HG03060 (cell line): ENCODE measurements at regions not wholly inside any gene's neighbourhood (a gene's known extent, or its start where the extent isn't known, plus 50 kb on each side); places are given as distances from the start of the nearest gene placed in this dataset.
"Not testable (repeated sequence)": the region's sequence is repeated elsewhere in the genome, so short reads cannot be mapped to it uniquely, and the experiment has no call there.

Source experiments
- ATAC-seq: cut with Tn5 transposase; IDR thresholded peaks from one replicate; pipeline ENCODE4 v1.9.1; 2021; ENCODE audit warnings: low read depth, moderate number of reproducible peaks; ENCODE audit not compliant: unreplicated experiment

DNA sequence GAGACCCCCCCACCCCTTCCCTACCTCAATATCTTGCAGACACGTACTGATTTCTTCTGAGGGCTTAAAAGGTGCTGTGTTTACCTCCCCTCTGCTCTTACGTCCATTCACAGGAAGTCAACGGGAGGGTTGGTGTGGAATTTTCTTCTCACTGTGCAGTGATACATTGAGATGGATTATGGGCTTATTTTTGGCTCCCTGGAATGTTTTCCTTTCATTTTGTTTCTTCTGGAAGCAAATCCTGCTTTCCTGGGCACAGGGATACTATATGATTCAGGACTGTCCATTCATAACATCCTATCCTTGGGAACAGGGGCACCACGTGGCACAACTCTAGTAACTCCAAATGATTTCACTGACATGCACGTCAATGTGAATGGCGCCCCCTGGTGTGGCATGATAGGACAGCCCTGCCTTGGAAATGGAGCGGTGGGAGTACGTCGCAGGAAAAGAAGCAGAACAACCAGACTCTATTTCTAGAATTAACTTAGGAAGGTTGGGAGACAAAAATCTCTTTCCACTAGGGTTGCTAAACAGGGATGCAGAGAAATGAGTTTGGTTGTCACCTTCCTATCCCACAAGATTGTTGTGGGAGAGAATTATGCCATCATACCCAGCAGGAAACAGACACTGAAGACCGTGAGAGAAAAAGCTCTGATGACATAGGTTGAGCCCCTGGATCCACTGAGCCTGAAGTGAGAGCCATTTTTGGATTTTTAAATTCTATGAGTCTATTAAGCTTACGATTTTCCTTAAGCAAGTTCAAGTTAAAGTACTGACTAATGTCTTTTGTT is 146.5 kb upstream of the RAG2 start:
- no peak for ATAC-seq

DNA sequence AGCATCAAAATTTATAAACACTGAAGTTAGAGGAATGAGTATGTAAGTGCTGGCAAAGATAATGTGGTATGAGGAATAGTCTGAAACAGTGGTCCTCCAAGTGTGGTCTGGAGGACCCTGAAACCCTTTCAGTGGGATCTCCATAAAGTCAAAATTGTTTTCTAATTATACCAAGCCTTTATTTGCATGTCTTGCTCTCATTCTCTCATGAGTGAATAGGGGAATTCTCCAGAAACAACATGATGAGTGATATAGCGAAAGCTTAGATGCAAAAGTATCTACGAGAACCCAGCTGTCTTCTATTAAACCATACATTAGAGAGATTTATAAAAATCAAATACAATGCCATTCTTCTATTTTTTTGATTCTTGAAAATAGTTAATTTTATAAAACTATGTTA is 145.0 kb upstream of the RAG2 start:
- ATAC-seq, result peak; percentile 51

GRCh38 chr11:36741515-36741914 is 143.5 kb upstream of the RAG2 start:
- no peak for ATAC-seq

DNA sequence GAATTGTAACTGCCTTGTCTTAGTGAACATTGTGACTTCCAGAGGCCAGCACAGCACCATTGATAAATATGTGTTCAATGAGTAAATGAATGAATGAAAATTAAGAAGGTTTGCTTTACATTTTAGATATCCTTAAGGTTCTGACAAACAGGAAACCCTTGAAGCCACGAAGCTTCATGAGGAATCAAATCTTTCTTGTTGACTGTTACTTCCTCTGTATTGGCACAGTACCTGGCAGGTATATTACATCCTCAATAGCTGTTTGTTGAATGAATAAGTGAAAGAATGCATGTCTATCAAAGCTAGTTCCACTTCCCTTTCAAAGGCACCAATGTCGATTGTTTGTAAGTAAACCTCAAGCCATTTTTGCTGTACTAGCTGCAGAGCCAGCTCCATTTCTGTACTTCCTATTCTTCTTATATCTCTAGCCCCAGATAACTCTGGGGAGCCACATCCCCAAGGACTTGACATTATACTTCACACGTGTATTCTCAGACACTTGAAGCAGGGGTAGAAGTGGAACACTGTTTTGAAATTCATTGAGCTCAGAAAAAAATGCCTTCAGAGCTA is 140.3 kb upstream of the RAG2 start:
- ATAC-seq, result no peak

GRCh38 chr11:36736103-36736502 is 138.1 kb upstream of the RAG2 start:
- no peak for ATAC-seq

DNA sequence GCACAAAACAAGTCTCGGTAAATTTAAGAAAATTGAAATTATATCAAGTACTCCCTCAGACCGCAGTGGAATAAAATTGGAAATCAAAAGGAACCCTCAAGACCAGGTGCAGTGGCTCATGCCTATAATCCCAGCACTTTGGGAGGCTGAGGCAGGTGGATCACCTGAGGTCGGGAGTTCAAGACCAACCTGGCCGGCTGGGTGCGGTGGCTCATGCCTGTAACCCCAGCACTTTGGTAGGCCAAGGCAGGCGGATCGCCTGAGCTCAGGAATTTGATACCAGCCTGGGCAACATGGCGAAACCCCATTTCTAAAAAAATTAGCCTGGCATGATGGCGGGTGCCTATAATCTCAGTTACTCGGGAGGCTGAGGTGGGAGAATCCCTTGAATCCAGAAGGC is 135.7 kb upstream of the RAG2 start:
- ATAC-seq, result not testable (repeated sequence)

GRCh38 chr11:36730761-36731160 is 132.7 kb upstream of the RAG2 start:
- no peak for ATAC-seq

- ATAC-seq, result no peak
These were observed 131.8 kb upstream of the RAG2 start for GRCh38 chr11:36729825-36730224.

DNA sequence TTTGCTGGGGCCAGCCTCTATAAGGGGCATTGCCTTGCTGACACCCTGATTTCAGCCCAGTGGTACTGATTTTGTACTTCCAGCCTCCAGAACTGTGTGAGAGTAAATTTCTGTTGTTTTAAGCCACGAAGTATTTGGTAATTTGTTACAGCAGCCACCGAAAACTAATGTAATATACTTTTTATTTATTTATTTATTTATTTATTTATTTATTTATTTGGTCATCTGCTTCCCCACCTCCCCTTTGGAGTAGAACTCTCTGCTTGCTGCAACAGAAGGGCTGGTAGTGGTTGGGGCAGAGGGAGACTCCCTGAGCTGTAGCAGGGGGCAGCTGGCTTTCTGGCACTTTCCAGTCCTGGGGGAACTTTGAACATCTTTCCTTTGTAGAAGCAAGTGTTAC is 128.4 kb upstream of the RAG2 start:
- no peak for ATAC-seq

GRCh38 chr11:36724742-36725385 is 126.8 kb upstream of the RAG2 start:
- ATAC-seq, result peak; percentile 61

GRCh38 chr11:36722421-36722820 is 124.4 kb upstream of the RAG2 start:
- no peak for ATAC-seq

DNA sequence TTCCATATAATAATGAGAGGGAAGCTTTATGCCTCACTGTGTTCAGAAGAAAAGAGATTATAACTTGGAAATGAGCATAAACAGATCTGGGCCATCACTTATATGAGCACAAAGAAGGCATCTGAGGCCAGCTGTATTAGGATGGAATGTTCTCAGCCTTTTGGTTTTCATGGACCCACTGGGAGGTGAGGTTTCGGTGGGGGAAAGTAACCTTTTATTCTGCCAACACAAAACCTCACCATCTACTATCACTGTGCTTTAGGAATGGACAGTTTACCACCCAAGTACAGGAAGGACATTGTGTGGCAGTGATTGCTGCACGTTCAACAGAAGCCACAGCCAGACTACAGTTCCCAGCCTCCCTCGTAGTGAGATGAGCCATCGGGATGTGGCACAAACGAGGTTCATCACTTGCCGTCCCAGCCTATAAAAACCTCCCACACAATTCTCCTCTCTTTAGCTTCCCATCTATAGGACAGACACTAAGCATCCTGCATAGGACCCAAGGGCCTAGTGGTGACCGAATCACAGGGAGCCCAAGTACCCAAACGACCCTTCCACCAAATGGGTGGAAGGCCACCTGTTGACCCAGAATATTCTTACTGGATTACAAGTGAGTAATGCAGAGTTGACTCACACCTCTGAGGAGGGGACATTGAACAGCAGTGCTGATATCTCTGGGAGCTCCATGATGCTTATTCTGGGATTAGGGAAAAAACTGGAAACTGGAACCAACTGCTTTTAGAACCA is 121.5 kb upstream of the RAG2 start:
- no peak for ATAC-seq

DNA sequence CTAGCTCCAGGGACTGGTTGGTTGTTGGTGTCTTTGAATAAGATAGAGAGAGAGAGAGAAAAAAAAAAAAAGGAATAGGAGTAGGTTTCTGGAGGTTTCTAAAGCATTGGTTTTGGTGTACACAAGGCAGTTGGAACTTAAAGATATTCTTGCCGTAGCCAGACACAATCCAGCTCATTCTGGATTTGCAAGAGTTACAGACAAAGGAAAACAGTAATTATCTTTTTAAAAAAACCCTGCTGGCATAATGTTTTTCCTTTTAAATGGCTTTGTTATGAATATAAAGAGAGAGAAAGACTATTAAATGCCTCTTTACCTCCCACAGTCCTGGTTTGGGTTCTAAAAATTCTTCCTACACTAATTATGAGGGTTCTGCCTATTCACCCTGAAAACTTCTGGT is 120.4 kb upstream of the RAG2 start:
- ATAC-seq, result no peak

- no peak for ATAC-seq
These were observed 115.7 kb upstream of the RAG2 start for GRCh38 chr11:36713715-36714114.

DNA sequence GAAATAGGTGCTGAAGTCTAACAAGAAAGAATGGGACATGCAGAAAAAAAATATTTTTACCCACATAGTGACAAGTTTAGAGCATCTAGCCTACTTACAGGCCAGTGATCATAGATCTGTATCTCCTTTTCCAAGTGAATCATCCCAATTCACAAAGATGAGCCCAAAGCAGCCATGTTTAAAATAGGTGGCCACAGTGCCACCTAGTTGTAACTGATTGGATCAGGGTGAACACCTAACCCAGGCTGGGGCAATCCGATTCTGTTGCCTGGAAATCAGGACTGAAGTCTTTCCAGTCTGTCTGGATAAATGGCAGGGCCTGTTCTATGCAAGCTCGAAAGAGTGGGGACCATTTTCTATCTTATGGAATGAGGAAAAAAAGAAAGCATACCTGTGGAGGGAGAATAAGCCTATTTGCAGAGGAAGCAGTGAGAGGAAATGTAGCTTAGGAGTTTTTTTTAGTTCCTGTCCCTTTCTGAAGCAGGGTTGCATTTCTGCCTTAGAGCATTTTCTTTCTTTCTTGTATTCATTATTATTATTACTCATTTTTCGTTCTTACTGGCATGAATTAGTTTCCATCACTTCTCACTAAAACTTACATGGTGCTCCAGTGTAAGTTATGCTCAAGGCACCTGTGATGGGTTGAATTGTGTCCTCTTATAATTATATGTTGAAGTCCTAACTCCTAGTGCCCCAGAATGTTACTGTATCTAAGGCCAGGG is 113.2 kb upstream of the RAG2 start:
- ATAC-seq, result no peak
